ENCODE measurements at regions not wholly inside any gene's neighbourhood (a gene's known extent, or its start where the extent isn't known, plus 50 kb on each side); places are given as distances from the start of the nearest gene placed in this dataset.
"Not testable (repeated sequence)": the region's sequence is repeated elsewhere in the genome, so short reads cannot be mapped to it uniquely, and the experiment has no call there.

DNA sequence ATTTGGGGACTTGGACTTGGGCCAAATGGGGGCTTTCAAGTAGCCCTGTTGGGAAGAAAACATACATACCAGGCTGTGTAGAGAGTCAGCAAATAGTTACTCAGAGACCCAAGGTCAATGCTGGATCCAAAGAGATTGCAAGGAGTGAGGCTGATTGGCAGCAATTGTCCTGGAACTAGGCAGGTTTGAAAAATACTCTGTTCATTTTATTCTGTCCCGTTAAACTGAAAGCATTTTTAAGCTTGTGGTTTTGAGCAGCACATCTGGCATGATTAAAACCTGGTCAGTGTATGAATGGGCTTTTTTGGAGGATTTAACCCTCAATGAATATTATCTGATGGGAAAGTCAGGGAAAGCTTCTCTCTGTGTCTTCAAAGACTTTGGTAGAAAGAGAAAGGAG is 294.3 kb upstream of the BOD1L1 start:
- no peak for DNase-seq
- no peak overlapping the region for H3K27ac ChIP-seq (ENCODE audit: low read depth, low read length)
- H3K36me3 Mint-ChIP-seq, result no peaks in the 10 kb centered on the region
- ChIA-PET POLR2A (no interaction called here), CTCF (no interaction called here)
- no peaks in the 10 kb centered on the region for H3K27me3 ChIP-seq (ENCODE audit: insufficient read depth, low read length, poor library complexity, severe bottlenecking)
- no peaks in the 10 kb centered on the region for H3K36me3 ChIP-seq (ENCODE audit: insufficient read depth, low read length)
- H3K4me1 ChIP-seq (ENCODE audit: insufficient read depth, low read length), result no peaks in the 10 kb centered on the region
- no peak overlapping the region for H3K4me3 Mint-ChIP-seq
- H3K4me3 ChIP-seq (ENCODE audit: low read length), result no peak overlapping the region
- no peaks in the 10 kb centered on the region for H3K4me1 Mint-ChIP-seq
- H3K27me3 Mint-ChIP-seq, result peaks cover 0 to 1% of the 10 kb centered on the region in 2 donors
- no peak overlapping the region for H3K27ac Mint-ChIP-seq
- H3K9me3 ChIP-seq (ENCODE audit: low read length), result no peaks in the 10 kb centered on the region
- H3K9me3 Mint-ChIP-seq, result peaks cover 0 to 4% (median 0%) of the 10 kb centered on the region in 5 donors

DNA sequence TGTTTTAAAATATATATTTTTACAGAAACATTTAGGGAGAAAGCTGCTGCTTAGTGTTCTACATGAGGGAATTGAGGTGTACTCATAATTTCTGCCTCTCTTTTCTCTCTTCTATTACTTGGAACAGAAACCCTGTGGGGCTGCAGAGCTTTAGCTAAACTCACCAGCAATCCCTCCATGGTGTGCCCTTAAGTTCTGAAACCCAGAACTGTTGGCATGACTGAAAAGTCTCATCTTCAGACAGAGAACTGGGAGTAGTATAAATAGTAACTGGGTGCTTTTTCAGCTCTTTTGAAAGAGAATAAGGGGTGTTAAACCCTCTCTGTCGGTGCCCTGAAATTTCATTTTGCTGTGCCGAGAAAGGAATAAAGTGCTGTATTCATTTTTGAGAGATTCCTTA is 294.9 kb upstream of the BOD1L1 start:
- Mint-ChIP-seq H3K36me3 (no peaks in the 10 kb centered on the region), H3K9me3 (peaks cover 0 to 4% (median 0%) of the 10 kb centered on the region in 5 donors), H3K4me1 (no peaks in the 10 kb centered on the region), H3K27me3 (peaks cover 0 to 1% of the 10 kb centered on the region in 2 donors), H3K4me3 (no peak overlapping the region), H3K27ac (no peak overlapping the region)
- Histone ChIP-seq H3K4me1 (ENCODE audit: insufficient read depth, low read length) (no peaks in the 10 kb centered on the region), H3K9me3 (ENCODE audit: low read length) (no peaks in the 10 kb centered on the region), H3K36me3 (ENCODE audit: insufficient read depth, low read length) (no peaks in the 10 kb centered on the region), H3K4me3 (ENCODE audit: low read length) (no peak overlapping the region), H3K27ac (ENCODE audit: low read depth, low read length) (no peak overlapping the region), H3K27me3 (ENCODE audit: insufficient read depth, low read length, poor library complexity, severe bottlenecking) (no peaks in the 10 kb centered on the region)
- POLR2A ChIA-PET, result no interaction called here
- no peak for DNase-seq
- CTCF ChIA-PET, result no interaction called here

DNA sequence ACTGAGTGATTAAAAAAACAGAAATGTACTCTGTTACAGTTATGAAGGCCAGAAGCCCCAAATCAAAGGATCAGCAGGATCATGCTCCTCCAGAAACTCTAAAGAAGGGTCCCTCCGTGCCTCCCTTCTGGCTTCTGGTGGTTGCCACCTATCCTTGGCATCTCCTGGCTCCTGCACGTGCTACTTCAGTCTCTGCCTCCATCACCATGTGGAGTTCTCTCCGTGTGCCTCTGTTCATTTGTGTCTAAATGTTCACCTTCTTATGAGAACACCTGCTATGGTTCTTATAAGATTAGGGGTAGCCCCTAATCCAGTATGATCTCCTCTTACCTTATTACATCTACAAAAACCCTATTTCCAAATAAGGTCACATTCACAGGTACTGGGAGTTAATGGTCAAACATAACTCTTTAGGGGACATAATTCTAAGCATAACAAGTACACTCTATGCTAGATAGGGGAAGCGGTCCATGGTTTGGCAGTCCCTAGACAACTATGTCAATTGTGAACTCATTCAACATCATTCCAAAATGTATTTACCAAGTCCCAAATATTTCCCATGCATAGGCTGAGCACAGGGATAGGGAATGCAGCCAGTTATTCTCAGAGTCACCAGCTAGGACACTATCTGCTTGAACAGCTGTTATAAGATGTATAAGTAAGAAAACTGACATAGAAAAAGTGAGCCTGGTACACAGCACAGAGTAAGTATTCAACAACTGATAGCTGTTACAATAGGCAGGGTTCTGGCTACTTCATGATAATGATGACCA is 295.5 kb upstream of the BOD1L1 start:
- DNase-seq, result no peak

DNA sequence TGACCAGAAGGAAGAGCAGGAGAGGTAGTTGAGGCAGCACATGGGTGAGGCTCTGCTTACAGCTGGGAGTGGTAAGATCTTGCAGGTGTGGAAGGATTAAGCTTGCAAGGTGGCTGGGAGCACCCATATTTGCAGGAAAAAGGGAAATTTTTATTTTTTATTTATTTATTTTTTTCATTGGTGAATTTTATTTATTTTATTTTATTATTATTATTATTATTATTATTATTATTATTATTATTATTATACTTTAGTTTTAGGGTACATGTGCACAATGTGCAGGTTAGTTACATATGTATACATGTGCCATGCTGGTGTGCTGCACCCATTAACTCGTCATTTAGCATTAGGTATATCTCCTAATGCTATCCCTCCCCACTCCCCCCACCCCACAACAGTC is 297.4 kb upstream of the BOD1L1 start:
- CTCF ChIA-PET; H3K36me3 Mint-ChIP-seq; DNase-seq; H3K27ac Mint-ChIP-seq; H3K36me3 ChIP-seq (ENCODE audit: insufficient read depth, low read length); H3K4me3 Mint-ChIP-seq; H3K9me3 Mint-ChIP-seq; H3K9me3 ChIP-seq (ENCODE audit: low read length); H3K4me3 ChIP-seq (ENCODE audit: low read length); H3K27me3 ChIP-seq (ENCODE audit: insufficient read depth, low read length, poor library complexity, severe bottlenecking); H3K4me1 Mint-ChIP-seq; H3K27ac ChIP-seq (ENCODE audit: low read depth, low read length); POLR2A ChIA-PET; H3K27me3 Mint-ChIP-seq; H3K4me1 ChIP-seq (ENCODE audit: insufficient read depth, low read length): not testable (repeated sequence)

More for the DNA sequence above, 295.5 kb upstream of the BOD1L1 start:
- no peak overlapping the region for H3K27ac Mint-ChIP-seq
- no peaks in the 10 kb centered on the region for H3K27me3 ChIP-seq (ENCODE audit: insufficient read depth, low read length, poor library complexity, severe bottlenecking)
- H3K36me3 Mint-ChIP-seq, result no peaks in the 10 kb centered on the region
- H3K4me3 ChIP-seq (ENCODE audit: low read length), result no peak overlapping the region
- ChIA-PET POLR2A (no interaction called here), CTCF (no interaction called here)
- H3K9me3 Mint-ChIP-seq, result peaks cover 0 to 4% (median 0%) of the 10 kb centered on the region in 5 donors
- no peaks in the 10 kb centered on the region for H3K4me1 ChIP-seq (ENCODE audit: insufficient read depth, low read length)
- no peaks in the 10 kb centered on the region for H3K36me3 ChIP-seq (ENCODE audit: insufficient read depth, low read length)
- no peak overlapping the region for H3K4me3 Mint-ChIP-seq
- H3K4me1 Mint-ChIP-seq, result no peaks in the 10 kb centered on the region
- H3K27ac ChIP-seq (ENCODE audit: low read depth, low read length), result no peak overlapping the region
- no peaks in the 10 kb centered on the region for H3K9me3 ChIP-seq (ENCODE audit: low read length)
- H3K27me3 Mint-ChIP-seq, result peaks cover 0 to 1% of the 10 kb centered on the region in 2 donors

DNA sequence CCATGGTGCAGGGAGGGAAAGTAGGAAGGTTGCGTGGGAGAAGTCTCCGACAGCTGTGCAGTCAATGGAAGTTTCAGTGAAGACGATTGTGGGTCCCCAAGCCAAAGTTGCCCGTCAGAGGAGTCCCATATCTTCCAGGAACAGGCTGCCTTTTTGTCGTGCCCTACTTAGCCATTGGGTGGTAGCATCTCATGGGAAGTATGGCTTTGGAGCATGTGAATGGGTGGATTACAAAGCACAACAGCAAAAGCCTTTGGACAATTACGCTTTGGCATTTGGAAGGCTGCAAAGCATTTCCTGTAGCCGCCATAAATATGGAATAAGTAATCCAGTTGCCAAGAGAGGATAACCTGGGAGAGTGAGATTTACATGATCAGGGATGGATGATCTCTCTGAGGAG is 300.7 kb upstream of the BOD1L1 start:
- no peaks in the 10 kb centered on the region for H3K9me3 ChIP-seq (ENCODE audit: low read length)
- H3K27ac Mint-ChIP-seq, result no peak overlapping the region
- H3K4me3 ChIP-seq (ENCODE audit: low read length), result no peak overlapping the region
- H3K4me3 Mint-ChIP-seq, result no peak overlapping the region
- H3K9me3 Mint-ChIP-seq, result peaks cover 0 to 7% (median 3%) of the 10 kb centered on the region in 5 donors
- H3K27ac ChIP-seq (ENCODE audit: low read depth, low read length), result no peak overlapping the region
- no peaks in the 10 kb centered on the region for H3K4me1 Mint-ChIP-seq
- no peak for DNase-seq
- H3K27me3 ChIP-seq (ENCODE audit: insufficient read depth, low read length, poor library complexity, severe bottlenecking), result no peaks in the 10 kb centered on the region
- POLR2A ChIA-PET, result no interaction called here
- CTCF ChIA-PET, result no interaction called here
- peaks cover 0 to 1% of the 10 kb centered on the region in 2 donors for H3K27me3 Mint-ChIP-seq
- H3K36me3 Mint-ChIP-seq, result no peaks in the 10 kb centered on the region
- no peaks in the 10 kb centered on the region for H3K36me3 ChIP-seq (ENCODE audit: insufficient read depth, low read length)
- no peaks in the 10 kb centered on the region for H3K4me1 ChIP-seq (ENCODE audit: insufficient read depth, low read length)

DNA sequence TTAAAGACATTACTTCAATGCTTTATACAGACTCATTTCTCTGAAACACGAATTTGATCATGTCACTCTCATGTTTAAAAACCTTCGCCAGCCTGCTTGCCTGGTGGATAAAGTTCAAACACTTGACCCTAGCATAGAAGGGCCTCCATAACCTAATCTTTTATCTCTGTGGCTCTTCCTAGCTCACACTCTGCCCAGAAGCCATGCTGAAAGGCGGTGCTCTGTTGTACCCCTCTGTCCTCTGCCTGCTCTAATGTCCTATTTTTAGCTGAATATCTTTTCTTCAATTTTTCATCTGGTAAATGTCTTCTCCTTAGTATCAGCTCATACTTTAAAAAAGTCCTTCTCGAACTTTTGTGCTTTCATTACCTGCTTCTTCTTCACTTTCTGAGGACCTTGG is 302.6 kb upstream of the BOD1L1 start:
- Mint-ChIP-seq H3K27ac (no peak overlapping the region), H3K36me3 (no peaks in the 10 kb centered on the region), H3K4me3 (no peak overlapping the region), H3K9me3 (peaks cover 0 to 7% (median 0%) of the 10 kb centered on the region in 5 donors), H3K4me1 (no peaks in the 10 kb centered on the region), H3K27me3 (no peaks in the 10 kb centered on the region)
- no peak overlapping the region for H3K27ac ChIP-seq (ENCODE audit: low read depth, low read length)
- no peak overlapping the region for H3K4me3 ChIP-seq (ENCODE audit: low read length)
- H3K4me1 ChIP-seq (ENCODE audit: insufficient read depth, low read length), result no peaks in the 10 kb centered on the region
- POLR2A ChIA-PET, result no interaction called here
- H3K36me3 ChIP-seq (ENCODE audit: insufficient read depth, low read length), result no peaks in the 10 kb centered on the region
- CTCF ChIA-PET, result no interaction called here
- H3K9me3 ChIP-seq (ENCODE audit: low read length), result no peaks in the 10 kb centered on the region
- H3K27me3 ChIP-seq (ENCODE audit: insufficient read depth, low read length, poor library complexity, severe bottlenecking), result no peaks in the 10 kb centered on the region
- no peak for DNase-seq

DNA sequence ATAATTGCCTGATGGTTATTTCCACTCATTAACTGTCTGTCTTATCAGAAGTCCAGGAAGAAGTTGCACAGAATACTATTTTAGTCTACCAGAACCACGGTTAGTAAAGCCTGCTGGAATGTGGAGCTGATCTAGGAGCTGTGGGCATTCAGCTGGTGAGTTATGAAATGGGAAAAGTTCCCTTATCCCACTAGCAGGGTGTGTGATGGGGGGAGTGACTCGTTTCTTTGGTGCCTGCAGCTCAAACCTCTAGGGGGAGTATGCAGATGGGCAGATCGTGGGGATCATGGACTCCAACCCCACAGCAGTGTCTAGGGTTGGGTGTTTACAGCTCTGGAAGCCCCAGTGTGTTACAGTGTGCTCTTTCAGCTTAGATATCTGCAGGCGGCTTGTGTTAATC is 305.7 kb upstream of the BOD1L1 start:
- Histone ChIP-seq H3K27ac (ENCODE audit: low read depth, low read length) (no peak overlapping the region), H3K4me1 (ENCODE audit: insufficient read depth, low read length) (no peaks in the 10 kb centered on the region), H3K27me3 (ENCODE audit: insufficient read depth, low read length, poor library complexity, severe bottlenecking) (no peaks in the 10 kb centered on the region), H3K36me3 (ENCODE audit: insufficient read depth, low read length) (no peaks in the 10 kb centered on the region), H3K4me3 (ENCODE audit: low read length) (no peak overlapping the region), H3K9me3 (ENCODE audit: low read length) (no peaks in the 10 kb centered on the region)
- ChIA-PET CTCF (no interaction called here), POLR2A (no interaction called here)
- peaks cover 0 to 7% (median 0%) of the 10 kb centered on the region in 5 donors for H3K9me3 Mint-ChIP-seq
- H3K36me3 Mint-ChIP-seq, result no peaks in the 10 kb centered on the region
- no peak overlapping the region for H3K4me3 Mint-ChIP-seq
- H3K27me3 Mint-ChIP-seq, result no peaks in the 10 kb centered on the region
- no peaks in the 10 kb centered on the region for H3K4me1 Mint-ChIP-seq
- H3K27ac Mint-ChIP-seq, result no peak overlapping the region
- DNase-seq, result no peak

DNA sequence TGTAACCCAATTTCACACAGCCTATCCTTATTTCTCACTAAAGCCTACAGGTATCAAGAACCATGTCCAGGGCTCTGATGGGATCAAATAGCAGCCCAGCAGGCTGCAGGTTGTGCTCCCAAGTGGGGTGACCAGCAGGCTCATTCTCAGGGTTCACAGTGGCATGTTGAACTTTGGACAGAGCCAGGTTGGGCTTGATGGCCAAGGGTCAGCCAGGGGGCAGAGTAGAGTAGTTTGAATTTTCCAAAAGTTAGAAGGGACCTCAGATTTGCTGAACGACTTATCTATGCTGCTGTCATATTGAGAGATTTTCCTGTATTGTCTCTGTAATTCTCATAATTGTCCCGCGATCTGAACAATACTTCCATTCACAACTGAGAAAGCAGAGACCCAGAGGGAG is 310.8 kb upstream of the BOD1L1 start:
- Mint-ChIP-seq H3K9me3 (peaks cover 0 to 2% (median 0%) of the 10 kb centered on the region in 5 donors), H3K4me3 (no peak overlapping the region), H3K27me3 (no peaks in the 10 kb centered on the region), H3K4me1 (no peaks in the 10 kb centered on the region), H3K36me3 (no peaks in the 10 kb centered on the region), H3K27ac (no peak overlapping the region)
- POLR2A ChIA-PET, result no interaction called here
- no peak for DNase-seq
- H3K9me3 ChIP-seq (ENCODE audit: low read length), result no peaks in the 10 kb centered on the region
- H3K27ac ChIP-seq (ENCODE audit: low read depth, low read length), result no peak overlapping the region
- H3K4me3 ChIP-seq (ENCODE audit: low read length), result no peak overlapping the region
- CTCF ChIA-PET, result no interaction called here
- H3K27me3 ChIP-seq (ENCODE audit: insufficient read depth, low read length, poor library complexity, severe bottlenecking), result no peaks in the 10 kb centered on the region
- no peaks in the 10 kb centered on the region for H3K4me1 ChIP-seq (ENCODE audit: insufficient read depth, low read length)
- no peaks in the 10 kb centered on the region for H3K36me3 ChIP-seq (ENCODE audit: insufficient read depth, low read length)

DNA sequence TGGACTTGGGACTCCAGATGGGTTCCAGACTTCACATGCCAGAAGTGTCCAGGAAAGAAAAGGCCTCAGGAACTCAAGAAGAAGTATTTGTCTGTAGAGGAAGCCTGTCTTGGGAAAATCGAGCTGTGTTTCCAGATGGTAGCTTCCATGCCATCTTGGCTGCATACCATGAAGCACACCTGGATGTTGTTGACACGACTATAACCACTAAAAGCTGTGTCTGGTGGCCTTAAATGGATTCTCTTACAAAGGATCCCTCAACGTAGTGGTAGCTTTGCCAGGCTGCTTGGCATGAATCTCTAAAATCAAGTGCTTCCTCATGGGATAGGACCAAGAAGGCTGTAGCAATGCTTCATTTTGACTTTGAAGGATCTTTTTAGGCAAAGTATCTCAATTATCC is 313.4 kb upstream of the BOD1L1 start:
- Mint-ChIP-seq H3K27me3 (no peaks in the 10 kb centered on the region), H3K36me3 (no peaks in the 10 kb centered on the region), H3K4me3 (no peak overlapping the region), H3K4me1 (no peaks in the 10 kb centered on the region), H3K9me3 (peaks cover 0 to 4% (median 0%) of the 10 kb centered on the region in 5 donors), H3K27ac (no peak overlapping the region)
- ChIA-PET CTCF (no interaction called here), POLR2A (no interaction called here)
- Histone ChIP-seq H3K27ac (ENCODE audit: low read depth, low read length) (no peak overlapping the region), H3K4me1 (ENCODE audit: insufficient read depth, low read length) (no peaks in the 10 kb centered on the region), H3K36me3 (ENCODE audit: insufficient read depth, low read length) (no peaks in the 10 kb centered on the region), H3K4me3 (ENCODE audit: low read length) (no peak overlapping the region), H3K27me3 (ENCODE audit: insufficient read depth, low read length, poor library complexity, severe bottlenecking) (no peaks in the 10 kb centered on the region), H3K9me3 (ENCODE audit: low read length) (no peaks in the 10 kb centered on the region)
- no peak for DNase-seq

All from CD8-positive, alpha-beta memory T cell (primary cell).